Heart right ventricle (tissue), 16 donors: ENCODE measurements at regions not wholly inside any gene's neighbourhood (a gene's known extent, or its start where the extent isn't known, plus 50 kb on each side); places are given as distances from the start of the nearest gene placed in this dataset.

Experiments used
- ATAC-seq, 8 donors: fragments of 200-7000 bp; cut with Tn5 transposase; one replicate each; pipeline ENCODE4 v1.9.1; 2020; ENCODE audit warnings: mild to moderate bottlenecking in 8 of 8, moderate library complexity in 8 of 8, moderate number of reproducible peaks in 1 of 8
- DNase-seq, 2 donors: peaks; one replicate each; pipeline ENCODE4 v3.0.0-alpha.2; 2020
- H3K27ac ChIP-seq, 10 donors: fragments of 200-600 bp; sonication (generic) in 2 of 10; one replicate each; pipeline versions ENCODE4 v1.5.0 to v1.8.0; 2020 to 2022; ENCODE audit warnings: mild to moderate bottlenecking in 3 of 10
- H3K27me3 ChIP-seq, 7 donors: fragments of 200-600 bp; one replicate each; pipeline ENCODE4 v1.8.0; 2021 to 2022; ENCODE audit warnings: mild to moderate bottlenecking in 2 of 7
- H3K36me3 ChIP-seq, 9 donors: fragments of 200-600 bp; sonication (generic) in 1 of 9; one replicate each; pipeline versions ENCODE4 v1.5.0 to v1.8.0; 2020 to 2022; ENCODE audit warnings: mild to moderate bottlenecking in 2 of 9
- H3K4me1 ChIP-seq, 9 donors: fragments of 200-600 bp; sonication (generic) in 1 of 9; one replicate each; pipeline versions ENCODE4 v1.5.0 to v1.8.0; 2020 to 2022; ENCODE audit warnings: mild to moderate bottlenecking in 4 of 9
- H3K4me3 ChIP-seq, 10 donors: fragments of 200-600 bp; sonication (generic) in 2 of 10; one replicate each; pipeline versions ENCODE4 v1.5.0 to v1.8.0; 2020 to 2022; ENCODE audit warnings: mild to moderate bottlenecking in 7 of 10, moderate library complexity in 2 of 10
- H3K9me3 ChIP-seq, 11 donors: fragments of 200-600 bp in 10 of 11; sonication (generic) in 2 of 11; one replicate each; pipeline versions ENCODE4 v1.5.0 to v1.8.0; 2013 to 2022; ENCODE audit warnings: mild to moderate bottlenecking in 2 of 11, control low read depth in 1 of 11, moderate library complexity in 1 of 11
- CTCF ChIP-seq, 9 donors: fragments of 200-600 bp; sonication (generic) in 2 of 9; IDR thresholded peaks; one replicate each; pipeline versions ENCODE4 v1.5.0 to v1.8.0; 2021 to 2022; ENCODE audit warnings: antibody characterized with exemption in 9 of 9, mild to moderate bottlenecking in 5 of 9, moderate library complexity in 1 of 9
- WGBS, 2 donors: extraction: QIAGEN DNeasy Blood & Tissue Kit; methylation state at CpG; one replicate each; pipeline ENCODE4 v1.1.7; 2013; ENCODE audit warnings: inconsistent platforms in 1 of 2; 5-methylcytosine and 5-hydroxymethylcytosine counted together
- intact Hi-C, 10 donors: fragments of 100-400 bp; cut with DNase I; formaldehyde crosslinking; loops; one replicate each; pipeline versions ENCODE4 v1.11.1 to v1.14.2; 2022
- donor health status: Arrhythmogenic right ventricular cardiomyopathy.
- donor health status: ischemic (EF 13 %, LVEDD 7.1; RV severe dilation, severe dysfunction).
- donor health status: healthy with polysubstance abuse.
- donor health status: DM: no; HTN: yes; CAD: no.
- donor health status: DM: no; HTN: no; CAD: no.
- donor health status: ischemic (EF 25% LVEDD 6.9; RV normal size, moderate dysfunction).
- donor health status: ischemic (EF 25% LVEDD 5.7; RV mildly dilated, moderate dysfunction).
- donor health status: healthy.
- donor health status: DM: yes; HTN: yes; CAD: no.
- donor health status: Ischemic cardiomyopathy.
- donor health status: ischemic (EF 35%, LVEDD 5.7; RV mildly dilated, moderate dysfunction).
- donor health status: nonischemic (EF 11% LVEDD 7.7; RV severe dilation, severe dysfunction).
- donor health status: DM: yes; HTN: yes; CAD: no.
- donor health status: PGD.
- donor health status: ischemic (EF 29% LVEDD 5.4; RV normal size, mild dysfunction).
- donor health status: nonischemic (EF 23%, LVEDD 6.1; RV moderate dilation, normal function).

- H3K9me3 ChIP-seq, result no peaks in the 10 kb centered on the region
- ATAC-seq (no peak), DNase-seq (no peak)
- H3K27me3 ChIP-seq, result no peaks in the 10 kb centered on the region
- no peak overlapping the region for H3K4me3 ChIP-seq
- no peak for TF ChIP-seq CTCF (IDR thresholded peaks at IDR 0.05)
- no peaks in the 10 kb centered on the region for H3K4me1 ChIP-seq
- no peak overlapping the region for H3K27ac ChIP-seq
- 58 to 59% methylated on average over 2 of the region's 2 CpGs for WGBS, 2 donors
- intact Hi-C loops, result no loop called here
- H3K36me3 ChIP-seq, result no peaks in the 10 kb centered on the region
Observed at GRCh38 chr12:74105434-74105833, 432.2 kb upstream of the ATXN7L3B start.

GRCh38 chr12:74108729-74109128 lies 428.9 kb upstream of the ATXN7L3B start:
- WGBS, 2 donors, result 85 to 98% methylated on average over 2 of the region's 2 CpGs
- Histone ChIP-seq H3K27me3 (no peaks in the 10 kb centered on the region), H3K4me3 (no peak overlapping the region), H3K36me3 (no peaks in the 10 kb centered on the region), H3K27ac (no peak overlapping the region), H3K4me1 (no peaks in the 10 kb centered on the region), H3K9me3 (no peaks in the 10 kb centered on the region)
- intact Hi-C loops, result no loop called here
- DNase-seq, result no peak
- no peak for TF ChIP-seq CTCF (IDR thresholded peaks at IDR 0.05)
- no peak for ATAC-seq

- Histone ChIP-seq H3K27me3 (no peaks in the 10 kb centered on the region), H3K4me3 (no peak overlapping the region), H3K27ac (no peak overlapping the region), H3K4me1 (no peaks in the 10 kb centered on the region), H3K9me3 (no peaks in the 10 kb centered on the region), H3K36me3 (no peaks in the 10 kb centered on the region)
- 53 to 54% methylated on average over 8 of the region's 8 CpGs for WGBS, 2 donors
- DNase-seq, result no peak
- ATAC-seq, result no peak
- intact Hi-C loops, result loop anchor here in 1 of 10 donors (10.0 kb wide), 2 partner anchors 203 to 303 kb away; no protein-coding TSS in a partner anchor
- peak in 5 of 9 donors; percentile 11 to 55 (median 31) for TF ChIP-seq CTCF (IDR thresholded peaks at IDR 0.05)
Observed at GRCh38 chr12:74111688-74112360, 425.8 kb upstream of the ATXN7L3B start.

- no peaks in the 10 kb centered on the region for H3K4me1 ChIP-seq
- no peak for DNase-seq
- H3K27ac ChIP-seq, result no peak overlapping the region
- H3K36me3 ChIP-seq, result no peaks in the 10 kb centered on the region
- no peak overlapping the region for H3K4me3 ChIP-seq
- intact Hi-C loops, result loop anchor here in 1 of 10 donors (10.0 kb wide), 2 partner anchors 195 to 295 kb away; no protein-coding TSS in a partner anchor
- ATAC-seq, result no peak
- TF ChIP-seq CTCF (IDR thresholded peaks at IDR 0.05), result no peak
- no peaks in the 10 kb centered on the region for H3K9me3 ChIP-seq
- no peaks in the 10 kb centered on the region for H3K27me3 ChIP-seq
Observed at GRCh38 chr12:74119811-74120362, 417.7 kb upstream of the ATXN7L3B start.
